Left lung (tissue), 4 donors: ENCODE measurements at regions not wholly inside any gene's neighbourhood (a gene's known extent, or its start where the extent isn't known, plus 50 kb on each side); places are given as distances from the start of the nearest gene placed in this dataset.

Source experiments
- ATAC-seq: fragments of 200-7000 bp; cut with Tn5 transposase; one replicate; pipeline ENCODE4 v1.9.1; 2020; ENCODE audit warnings: moderate library complexity
- DNase-seq, 4 donors: peaks; one replicate each; pipeline ENCODE4 v3.0.0-alpha.2; 2013 to 2020
- H3K27ac ChIP-seq, 2 donors: fragments of 200-600 bp; sonication (generic) in 1 of 2; one replicate each; pipeline versions ENCODE4 v1.5.0 to v1.8.0; 2020 to 2021
- H3K27me3 ChIP-seq, 2 donors: fragments of 200-600 bp; sonication (generic) in 1 of 2; one replicate each; pipeline versions ENCODE4 v1.5.0 to v1.8.0; 2020 to 2021
- H3K36me3 ChIP-seq, 2 donors: fragments of 200-600 bp; sonication (generic) in 1 of 2; one replicate each; pipeline versions ENCODE4 v1.5.0 to v1.8.0; 2020 to 2021
- H3K4me1 ChIP-seq, 2 donors: fragments of 200-600 bp; one replicate each; pipeline ENCODE4 v1.8.0; 2021
- H3K4me3 ChIP-seq, 2 donors: fragments of 200-600 bp; sonication (generic) in 1 of 2; one replicate each; pipeline versions ENCODE4 v1.5.0 to v1.8.0; 2020 to 2021; ENCODE audit warnings: mild to moderate bottlenecking in 1 of 2
- H3K9me3 ChIP-seq, 2 donors: fragments of 200-600 bp; sonication (generic) in 1 of 2; one replicate each; pipeline versions ENCODE4 v1.5.0 to v1.8.0; 2020 to 2021
- intact Hi-C, 2 donors: fragments of 100-400 bp; cut with DNase I; formaldehyde crosslinking; loops; one replicate each; pipeline versions ENCODE4 v1.11.2 to v1.14.2; 2022
- TF ChIP-seq, protein P1 (sequence below), 2 donors: fragments of 200-600 bp; sonication (generic) in 1 of 2; IDR thresholded peaks; one replicate each; pipeline versions ENCODE4 v1.5.0 to v1.8.0; 2021; ENCODE audit warnings: antibody characterized with exemption in 2 of 2
- donor health status: DM: no; HTN: yes; CAD: no.
- donor health status: DM: no; HTN: no; CAD: no.

DNA sequence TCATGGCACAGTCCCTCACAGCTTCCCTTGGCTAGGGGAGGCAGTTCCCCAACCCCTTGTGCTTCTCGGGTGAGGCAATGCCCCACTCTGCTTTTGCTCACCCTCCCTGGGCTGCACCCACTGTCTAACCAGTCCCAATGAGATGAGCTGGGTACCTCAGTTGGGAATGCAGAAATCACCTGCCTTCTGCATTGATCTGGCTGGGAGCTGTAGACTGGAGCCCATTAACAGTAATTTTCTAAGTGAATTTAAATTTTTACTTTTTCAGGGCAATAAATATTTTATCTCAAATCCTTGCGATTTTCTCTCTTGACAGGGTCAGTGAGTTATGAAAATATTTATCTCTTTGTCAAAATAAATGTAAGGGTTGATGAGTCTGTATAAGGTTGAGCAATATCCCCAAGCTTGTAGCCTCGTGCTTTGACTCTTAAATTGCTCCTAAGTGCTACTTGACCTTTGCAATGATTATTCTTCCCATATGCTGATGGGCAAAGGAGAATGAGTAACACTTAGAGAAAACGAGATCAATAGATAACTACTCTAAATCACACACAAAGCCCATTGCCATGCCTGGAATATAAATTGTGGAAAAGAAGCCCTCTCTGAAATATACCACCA, 82.1 kb upstream of the MOCS2 start:
- Histone ChIP-seq H3K9me3 (peaks cover 0 to 5% of the 10 kb centered on the region in 2 donors), H3K27ac (no peak overlapping the region), H3K4me1 (no peaks in the 10 kb centered on the region), H3K4me3 (no peak overlapping the region), H3K36me3 (no peaks in the 10 kb centered on the region), H3K27me3 (no peaks in the 10 kb centered on the region)
- ATAC-seq (no peak), DNase-seq (no peak)
- TF ChIP-seq, protein P1, sequence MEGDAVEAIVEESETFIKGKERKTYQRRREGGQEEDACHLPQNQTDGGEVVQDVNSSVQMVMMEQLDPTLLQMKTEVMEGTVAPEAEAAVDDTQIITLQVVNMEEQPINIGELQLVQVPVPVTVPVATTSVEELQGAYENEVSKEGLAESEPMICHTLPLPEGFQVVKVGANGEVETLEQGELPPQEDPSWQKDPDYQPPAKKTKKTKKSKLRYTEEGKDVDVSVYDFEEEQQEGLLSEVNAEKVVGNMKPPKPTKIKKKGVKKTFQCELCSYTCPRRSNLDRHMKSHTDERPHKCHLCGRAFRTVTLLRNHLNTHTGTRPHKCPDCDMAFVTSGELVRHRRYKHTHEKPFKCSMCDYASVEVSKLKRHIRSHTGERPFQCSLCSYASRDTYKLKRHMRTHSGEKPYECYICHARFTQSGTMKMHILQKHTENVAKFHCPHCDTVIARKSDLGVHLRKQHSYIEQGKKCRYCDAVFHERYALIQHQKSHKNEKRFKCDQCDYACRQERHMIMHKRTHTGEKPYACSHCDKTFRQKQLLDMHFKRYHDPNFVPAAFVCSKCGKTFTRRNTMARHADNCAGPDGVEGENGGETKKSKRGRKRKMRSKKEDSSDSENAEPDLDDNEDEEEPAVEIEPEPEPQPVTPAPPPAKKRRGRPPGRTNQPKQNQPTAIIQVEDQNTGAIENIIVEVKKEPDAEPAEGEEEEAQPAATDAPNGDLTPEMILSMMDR (IDR thresholded peaks at IDR 0.05): no peak
- intact Hi-C loops: no loop called here

DNA sequence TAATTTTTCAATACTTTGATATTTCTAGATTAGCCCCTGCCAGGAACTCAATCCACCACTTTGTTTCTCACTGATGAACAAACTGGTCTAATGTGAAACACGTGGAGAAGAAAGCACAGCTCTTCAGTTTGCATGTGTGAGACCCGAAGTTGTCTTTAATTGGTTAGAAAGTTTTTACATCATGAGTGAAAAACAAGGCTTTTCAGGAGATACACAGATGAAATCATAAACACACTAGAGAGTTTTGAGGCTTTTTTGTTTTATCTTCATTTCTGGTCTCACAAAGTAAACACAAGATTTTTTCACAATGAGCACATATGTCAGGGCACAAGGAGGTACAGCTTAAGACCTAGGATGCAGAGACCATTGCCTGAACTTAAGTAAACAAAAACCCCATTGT, 84.5 kb upstream of the MOCS2 start:
- DNase-seq (no peak), ATAC-seq (no peak)
- Histone ChIP-seq H3K27ac (no peak overlapping the region), H3K4me1 (no peaks in the 10 kb centered on the region), H3K36me3 (no peaks in the 10 kb centered on the region), H3K9me3 (peaks cover 0 to 5% of the 10 kb centered on the region in 2 donors), H3K4me3 (no peak overlapping the region), H3K27me3 (no peaks in the 10 kb centered on the region)
- TF ChIP-seq, protein P1 (IDR thresholded peaks at IDR 0.05): no peak
- intact Hi-C loops: no loop called here

GRCh38 chr5:53199882-53200281, 90.3 kb upstream of the MOCS2 start:
- no peaks in the 10 kb centered on the region for H3K9me3 ChIP-seq
- intact Hi-C loops: no loop called here
- ATAC-seq (no peak), DNase-seq (no peak)
- H3K27ac ChIP-seq: no peak overlapping the region
- no peaks in the 10 kb centered on the region for H3K27me3 ChIP-seq
- TF ChIP-seq, protein P1 (IDR thresholded peaks at IDR 0.05): no peak
- no peaks in the 10 kb centered on the region for H3K36me3 ChIP-seq
- no peak overlapping the region for H3K4me3 ChIP-seq
- no peaks in the 10 kb centered on the region for H3K4me1 ChIP-seq

DNA sequence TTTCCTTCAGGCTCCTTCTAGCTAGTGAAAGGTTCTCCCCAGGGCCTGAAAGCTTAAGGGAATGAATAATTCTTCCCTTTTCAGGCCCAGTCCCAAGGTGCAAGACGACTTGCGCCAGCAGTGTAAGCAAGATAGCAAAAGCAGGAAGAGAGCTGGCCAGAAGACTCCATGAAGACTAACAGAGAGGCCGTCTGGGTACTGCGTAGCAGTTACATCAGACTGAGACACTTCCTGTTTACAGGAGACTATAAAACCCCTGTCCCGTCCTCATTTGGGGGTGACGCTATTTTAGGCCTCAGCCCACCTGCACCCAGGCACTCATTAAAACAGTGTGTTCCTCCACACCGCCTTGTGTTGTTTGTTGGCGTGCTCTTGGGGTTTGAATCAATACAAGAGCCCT, 90.7 kb upstream of the MOCS2 start:
- H3K9me3 ChIP-seq: no peaks in the 10 kb centered on the region
- ATAC-seq: no peak
- TF ChIP-seq, protein P1 (IDR thresholded peaks at IDR 0.05): no peak
- H3K27me3 ChIP-seq: no peaks in the 10 kb centered on the region
- no peaks in the 10 kb centered on the region for H3K4me1 ChIP-seq
- H3K36me3 ChIP-seq: no peaks in the 10 kb centered on the region
- DNase-seq: no peak
- intact Hi-C loops: no loop called here
- H3K4me3 ChIP-seq: no peak overlapping the region
- H3K27ac ChIP-seq: no peak overlapping the region

DNA sequence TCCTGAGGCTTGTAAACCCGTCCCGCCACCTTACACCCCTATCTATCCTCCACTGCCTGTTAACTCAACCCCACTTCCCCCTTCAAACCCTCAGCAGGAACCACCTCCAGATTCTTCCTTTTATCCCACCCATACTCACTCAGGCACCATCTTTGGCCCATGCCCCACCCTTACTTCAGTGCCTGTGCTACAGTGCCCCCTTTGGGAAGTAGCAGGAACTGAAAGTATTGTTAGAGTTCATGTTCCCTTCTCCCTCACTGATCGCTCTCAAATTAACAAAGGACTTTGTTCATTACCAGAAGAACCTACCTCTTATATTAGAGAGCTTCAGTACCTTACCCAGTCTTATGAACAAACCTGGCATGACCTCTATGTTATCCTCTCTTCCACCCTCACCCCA, 92.2 kb upstream of the MOCS2 start:
- TF ChIP-seq, protein P1 (IDR thresholded peaks at IDR 0.05): no peak
- H3K4me1 ChIP-seq: no peaks in the 10 kb centered on the region
- H3K9me3 ChIP-seq: no peaks in the 10 kb centered on the region
- no peak overlapping the region for H3K27ac ChIP-seq
- DNase-seq (no peak), ATAC-seq (no peak)
- H3K4me3 ChIP-seq: no peak overlapping the region
- no peaks in the 10 kb centered on the region for H3K36me3 ChIP-seq
- no peaks in the 10 kb centered on the region for H3K27me3 ChIP-seq
- intact Hi-C loops: no loop called here
